Ishikawa (cell line): ENCODE measurements at regions not wholly inside any gene's neighbourhood (a gene's known extent, or its start where the extent isn't known, plus 50 kb on each side); places are given as distances from the start of the nearest gene placed in this dataset.

Source experiments
- CREB1 ChIP-seq: IDR thresholded peaks from 2 replicates; pipeline ENCODE4 v1.6.1; 2012; ENCODE audit warnings: low read depth
- EP300 ChIP-seq: IDR thresholded peaks from 2 replicates; pipeline ENCODE4 v1.6.1; 2012; ENCODE audit warnings: borderline replicate concordance
- FOXM1 ChIP-seq: IDR thresholded peaks from 2 replicates; pipeline ENCODE4 v1.6.1; 2012; ENCODE audit warnings: low read depth, borderline replicate concordance
- RAD21 ChIP-seq: IDR thresholded peaks from 2 replicates; pipeline ENCODE4 v1.6.1; 2012; ENCODE audit warnings: low read depth
- TAF1 ChIP-seq: IDR thresholded peaks from 2 replicates; pipeline ENCODE4 v1.6.1; 2012; ENCODE audit warnings: low read depth, mild to moderate bottlenecking
- YY1 ChIP-seq: IDR thresholded peaks from 2 replicates; pipeline ENCODE4 v1.6.1; 2012; ENCODE audit warnings: low read depth
- TF ChIP-seq, protein P1 (sequence below): IDR thresholded peaks from 2 replicates; pipeline ENCODE4 v1.6.1; 2012
- TF ChIP-seq, protein P2 (sequence below): IDR thresholded peaks from 2 replicates; pipeline ENCODE4 v1.6.1; 2012; ENCODE audit warnings: low read depth, mild to moderate bottlenecking

- TF ChIP-seq FOXM1 (no peak), CREB1 (no peak), TAF1 (no peak), YY1 (no peak), RAD21 (no peak), EP300 (no peak)
- TF ChIP-seq, protein P1, sequence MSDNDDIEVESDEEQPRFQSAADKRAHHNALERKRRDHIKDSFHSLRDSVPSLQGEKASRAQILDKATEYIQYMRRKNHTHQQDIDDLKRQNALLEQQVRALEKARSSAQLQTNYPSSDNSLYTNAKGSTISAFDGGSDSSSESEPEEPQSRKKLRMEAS, result no peak
- TF ChIP-seq, protein P2, sequence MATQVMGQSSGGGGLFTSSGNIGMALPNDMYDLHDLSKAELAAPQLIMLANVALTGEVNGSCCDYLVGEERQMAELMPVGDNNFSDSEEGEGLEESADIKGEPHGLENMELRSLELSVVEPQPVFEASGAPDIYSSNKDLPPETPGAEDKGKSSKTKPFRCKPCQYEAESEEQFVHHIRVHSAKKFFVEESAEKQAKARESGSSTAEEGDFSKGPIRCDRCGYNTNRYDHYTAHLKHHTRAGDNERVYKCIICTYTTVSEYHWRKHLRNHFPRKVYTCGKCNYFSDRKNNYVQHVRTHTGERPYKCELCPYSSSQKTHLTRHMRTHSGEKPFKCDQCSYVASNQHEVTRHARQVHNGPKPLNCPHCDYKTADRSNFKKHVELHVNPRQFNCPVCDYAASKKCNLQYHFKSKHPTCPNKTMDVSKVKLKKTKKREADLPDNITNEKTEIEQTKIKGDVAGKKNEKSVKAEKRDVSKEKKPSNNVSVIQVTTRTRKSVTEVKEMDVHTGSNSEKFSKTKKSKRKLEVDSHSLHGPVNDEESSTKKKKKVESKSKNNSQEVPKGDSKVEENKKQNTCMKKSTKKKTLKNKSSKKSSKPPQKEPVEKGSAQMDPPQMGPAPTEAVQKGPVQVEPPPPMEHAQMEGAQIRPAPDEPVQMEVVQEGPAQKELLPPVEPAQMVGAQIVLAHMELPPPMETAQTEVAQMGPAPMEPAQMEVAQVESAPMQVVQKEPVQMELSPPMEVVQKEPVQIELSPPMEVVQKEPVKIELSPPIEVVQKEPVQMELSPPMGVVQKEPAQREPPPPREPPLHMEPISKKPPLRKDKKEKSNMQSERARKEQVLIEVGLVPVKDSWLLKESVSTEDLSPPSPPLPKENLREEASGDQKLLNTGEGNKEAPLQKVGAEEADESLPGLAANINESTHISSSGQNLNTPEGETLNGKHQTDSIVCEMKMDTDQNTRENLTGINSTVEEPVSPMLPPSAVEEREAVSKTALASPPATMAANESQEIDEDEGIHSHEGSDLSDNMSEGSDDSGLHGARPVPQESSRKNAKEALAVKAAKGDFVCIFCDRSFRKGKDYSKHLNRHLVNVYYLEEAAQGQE, result no peak
Measured at GRCh38 chr4:125365731-125366130, 51.0 kb downstream of the FAT4 start.
